GM18868 (cell line): ENCODE measurements at regions not wholly inside any gene's neighbourhood (a gene's known extent, or its start where the extent isn't known, plus 50 kb on each side); places are given as distances from the start of the nearest gene placed in this dataset.
"Not testable (repeated sequence)": the region's sequence is repeated elsewhere in the genome, so short reads cannot be mapped to it uniquely, and the experiment has no call there.

Experiments
- ATAC-seq: cut with Tn5 transposase; IDR thresholded peaks from one replicate; pipeline ENCODE4 v1.9.1; 2021; ENCODE audit warnings: mild to moderate bottlenecking, moderate library complexity; ENCODE audit not compliant: unreplicated experiment

DNA sequence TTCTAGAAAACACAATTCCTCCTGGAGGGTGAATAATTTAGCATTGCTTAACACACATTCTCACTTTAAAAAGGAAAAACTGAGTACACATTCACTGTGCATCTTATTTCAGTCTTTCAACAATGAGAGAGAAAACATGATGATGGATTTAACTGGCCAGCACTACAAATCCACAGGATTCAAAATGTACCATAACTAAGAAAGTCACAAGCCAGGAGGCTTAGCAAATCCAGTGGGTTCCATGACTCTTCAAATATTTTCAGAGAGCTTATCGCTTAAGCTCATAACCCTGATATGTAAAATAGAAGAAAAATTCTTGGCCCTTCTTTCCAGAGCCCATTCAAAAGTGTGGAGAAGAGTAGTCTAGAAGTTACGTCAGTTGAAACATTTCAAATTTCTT lies 820.3 kb downstream of the LTN1 start:
- ATAC-seq = no peak

GRCh38 chr21:28167366-28167765 lies 825.3 kb downstream of the LTN1 start:
- no peak for ATAC-seq

DNA sequence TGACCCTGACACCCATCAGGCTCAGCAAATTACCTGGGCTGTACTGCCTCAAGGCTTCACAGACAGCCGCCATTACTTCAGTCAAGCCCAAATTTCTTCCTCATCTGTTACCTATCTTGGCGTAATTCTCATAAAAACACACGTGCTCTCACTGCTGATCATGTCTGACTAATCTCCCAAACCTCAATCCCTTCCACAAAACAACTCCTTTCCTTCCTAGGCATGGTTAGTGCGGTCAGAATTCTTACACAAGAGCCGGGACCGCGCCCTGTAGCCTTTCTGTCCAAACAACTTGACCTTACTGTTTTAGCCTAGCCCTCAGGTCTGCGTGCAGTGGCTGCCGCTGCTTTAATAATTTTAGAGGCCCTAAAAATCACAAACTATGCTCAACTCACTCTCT lies 828.2 kb downstream of the LTN1 start:
- not testable (repeated sequence) for ATAC-seq

DNA sequence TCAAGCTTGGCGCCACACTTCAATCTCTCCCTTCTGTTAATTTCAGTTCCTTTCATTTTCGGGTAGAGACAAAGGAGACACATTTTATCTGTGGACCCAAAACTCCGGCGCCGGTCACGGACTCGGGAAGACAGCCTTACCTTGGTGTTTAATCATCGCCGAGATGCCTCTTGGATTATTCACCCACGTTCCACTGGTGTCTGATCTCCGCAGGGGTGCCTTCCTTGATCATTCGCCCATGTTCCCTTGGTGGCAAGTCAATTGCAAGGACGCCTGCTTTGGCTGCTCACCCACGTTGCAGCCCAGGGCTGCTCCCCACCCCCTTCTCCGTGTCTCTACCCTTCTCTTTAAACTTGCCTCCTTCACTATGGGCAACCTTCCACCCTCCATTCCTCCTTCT lies 830.6 kb downstream of the LTN1 start:
- ATAC-seq = not testable (repeated sequence)

GRCh38 chr21:28160378-28160777 lies 832.3 kb downstream of the LTN1 start:
- no peak for ATAC-seq

- no peak for ATAC-seq
Measured at GRCh38 chr21:28159396-28159795, 833.3 kb downstream of the LTN1 start.

DNA sequence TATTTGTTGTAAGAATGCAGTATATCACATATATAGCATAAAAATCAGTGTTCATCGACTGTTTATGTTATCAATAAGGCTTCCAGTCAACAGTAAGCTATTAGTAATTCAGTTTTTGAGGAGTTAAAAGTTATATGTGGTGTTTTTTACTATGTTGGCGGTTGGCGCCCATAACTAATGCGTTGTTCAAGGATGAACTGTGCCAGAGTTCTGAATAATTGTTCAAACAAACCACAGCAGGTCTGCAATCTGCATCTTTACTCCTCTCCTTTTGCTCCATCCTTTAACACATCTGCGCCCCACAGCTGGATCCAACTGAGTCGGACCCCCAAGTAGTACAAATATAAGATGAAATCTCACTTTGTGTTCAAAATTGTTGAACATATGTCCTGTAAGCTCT lies 836.1 kb downstream of the LTN1 start:
- ATAC-seq = no peak

DNA sequence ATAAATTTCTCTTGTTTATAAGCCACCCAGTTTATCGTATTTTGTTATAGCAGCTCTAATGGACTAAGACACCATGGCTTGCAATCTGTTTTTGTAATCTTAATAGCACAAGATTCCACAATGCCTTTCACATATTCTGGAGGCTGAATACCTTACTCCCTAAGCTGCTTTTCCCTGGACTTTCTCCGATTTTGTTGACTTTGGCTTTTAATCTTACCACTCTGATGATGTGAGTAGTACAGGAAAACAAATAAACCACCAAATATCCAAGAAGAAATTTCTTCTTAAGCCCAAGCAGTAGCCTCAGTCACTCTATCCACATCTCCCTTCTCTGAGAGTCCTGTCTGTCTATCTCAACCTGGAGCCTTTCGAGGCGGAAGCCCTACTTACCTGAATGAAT lies 838.6 kb downstream of the LTN1 start:
- ATAC-seq = no peak

GRCh38 chr21:28152732-28153131 lies 839.9 kb downstream of the LTN1 start:
- ATAC-seq = no peak

DNA sequence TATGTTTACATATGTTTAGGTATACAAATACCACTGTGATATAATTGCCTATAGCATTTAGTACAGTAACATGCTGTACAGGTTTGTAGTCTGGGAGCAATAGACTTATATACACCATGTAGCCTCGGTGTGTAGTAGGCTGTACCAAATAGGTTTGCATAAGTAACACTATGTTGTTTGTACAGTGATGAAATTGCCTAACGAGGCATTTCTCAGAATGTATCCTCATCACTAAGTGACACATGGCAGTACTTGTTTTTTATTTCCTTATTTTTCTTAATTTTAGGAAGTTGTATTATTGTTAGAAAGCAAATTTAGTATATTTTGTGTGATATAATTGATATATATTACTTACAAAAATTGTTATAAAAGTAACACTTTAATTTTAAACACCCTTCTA lies 840.9 kb downstream of the LTN1 start:
- ATAC-seq = no peak

GRCh38 chr21:28150778-28151177 lies 841.9 kb downstream of the LTN1 start:
- ATAC-seq = no peak

GRCh38 chr21:28148400-28149064 lies 844.1 kb downstream of the LTN1 start:
- no peak for ATAC-seq

DNA sequence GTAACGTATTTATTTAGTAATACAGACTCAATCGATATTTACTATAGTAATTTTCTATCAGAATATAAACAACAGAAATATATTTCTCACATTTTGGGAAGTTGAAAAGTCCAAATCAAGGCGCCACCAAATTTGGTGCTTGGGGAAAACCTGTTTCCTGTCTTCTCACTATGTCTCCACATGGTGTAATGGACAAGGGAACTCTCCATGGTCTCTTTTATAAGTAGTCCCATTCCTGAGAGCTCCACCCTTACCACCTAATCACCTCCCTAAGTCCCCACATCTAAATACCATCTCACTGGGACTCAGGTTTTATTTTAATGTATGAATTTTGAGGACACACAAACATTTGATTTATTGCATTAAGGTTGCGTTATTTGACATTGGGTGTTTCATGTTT lies 848.0 kb downstream of the LTN1 start:
- ATAC-seq = no peak

- no peak for ATAC-seq
Measured at GRCh38 chr21:28144089-28144488, 848.6 kb downstream of the LTN1 start.

GRCh38 chr21:28142697-28143096 lies 850.0 kb downstream of the LTN1 start:
- peak; percentile 43 for ATAC-seq

- no peak for ATAC-seq
Measured at GRCh38 chr21:28138272-28138671, 854.4 kb downstream of the LTN1 start.

DNA sequence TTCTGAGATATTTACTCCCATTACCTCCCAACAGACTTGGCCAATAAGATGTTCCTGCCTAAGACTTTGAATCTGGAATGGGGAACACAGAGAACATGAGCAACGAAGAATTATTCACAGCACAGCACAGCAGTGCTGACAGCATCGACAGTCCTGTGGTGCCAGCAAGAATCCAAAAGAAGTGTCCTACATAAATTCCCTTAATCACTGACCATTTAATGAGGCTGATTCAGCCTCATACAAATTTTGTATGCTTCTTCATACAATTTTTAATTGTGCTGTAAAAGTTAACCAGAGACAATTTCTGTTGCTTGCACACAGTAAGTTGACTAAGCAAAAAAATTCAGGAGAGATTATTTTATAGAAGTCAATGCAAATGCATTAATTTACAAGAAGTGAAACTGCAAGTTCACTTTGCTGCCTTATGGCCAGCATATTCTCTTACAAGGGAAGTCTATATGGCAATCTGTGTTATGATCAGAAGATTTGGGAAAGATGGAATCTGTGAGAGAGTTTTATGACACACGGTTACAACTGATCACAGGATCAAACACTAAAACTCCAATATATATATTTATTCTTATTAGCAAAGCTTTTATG lies 855.9 kb downstream of the LTN1 start:
- no peak for ATAC-seq

GRCh38 chr21:28135646-28136045 lies 857.0 kb downstream of the LTN1 start:
- no peak for ATAC-seq

DNA sequence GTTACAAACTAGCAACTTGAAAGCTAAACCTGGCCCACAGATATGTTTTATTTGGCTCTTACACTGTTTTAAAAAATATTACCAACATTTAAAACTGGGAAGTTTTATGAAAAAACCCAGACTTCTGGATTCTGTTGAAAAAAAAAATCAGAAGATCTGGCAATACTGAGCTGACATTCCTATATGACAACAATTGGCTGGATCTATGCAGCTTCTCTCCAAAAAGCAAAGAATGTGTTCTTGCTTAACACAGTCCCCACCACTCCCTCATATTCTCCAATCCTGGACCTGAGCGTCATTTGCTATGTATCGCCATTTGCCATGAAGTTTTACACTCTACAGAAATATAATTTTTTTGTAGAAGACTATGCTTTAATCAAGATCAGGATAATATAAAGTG lies 859.6 kb downstream of the LTN1 start:
- ATAC-seq = no peak

DNA sequence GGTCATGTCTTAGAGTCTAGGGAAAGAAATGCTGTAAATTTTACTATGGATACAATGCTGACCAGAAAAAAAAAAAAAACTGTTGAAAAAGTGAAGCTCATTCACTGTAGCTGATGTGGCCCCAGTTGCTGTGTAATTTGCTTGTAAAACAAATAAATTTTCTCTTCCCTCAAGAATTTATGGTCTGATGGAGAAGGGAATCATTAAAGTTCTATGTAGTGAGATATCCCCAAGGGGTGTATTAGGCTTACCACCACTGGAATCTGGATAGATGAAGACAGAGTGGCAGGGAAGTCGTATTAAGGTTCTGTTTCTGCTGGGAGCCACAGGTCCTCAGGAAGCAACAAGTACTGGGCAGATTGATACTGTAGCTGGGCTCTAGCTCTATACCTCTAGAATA lies 860.0 kb downstream of the LTN1 start:
- ATAC-seq = no peak

GRCh38 chr21:28127175-28127785 lies 865.4 kb downstream of the LTN1 start:
- ATAC-seq = no peak

DNA sequence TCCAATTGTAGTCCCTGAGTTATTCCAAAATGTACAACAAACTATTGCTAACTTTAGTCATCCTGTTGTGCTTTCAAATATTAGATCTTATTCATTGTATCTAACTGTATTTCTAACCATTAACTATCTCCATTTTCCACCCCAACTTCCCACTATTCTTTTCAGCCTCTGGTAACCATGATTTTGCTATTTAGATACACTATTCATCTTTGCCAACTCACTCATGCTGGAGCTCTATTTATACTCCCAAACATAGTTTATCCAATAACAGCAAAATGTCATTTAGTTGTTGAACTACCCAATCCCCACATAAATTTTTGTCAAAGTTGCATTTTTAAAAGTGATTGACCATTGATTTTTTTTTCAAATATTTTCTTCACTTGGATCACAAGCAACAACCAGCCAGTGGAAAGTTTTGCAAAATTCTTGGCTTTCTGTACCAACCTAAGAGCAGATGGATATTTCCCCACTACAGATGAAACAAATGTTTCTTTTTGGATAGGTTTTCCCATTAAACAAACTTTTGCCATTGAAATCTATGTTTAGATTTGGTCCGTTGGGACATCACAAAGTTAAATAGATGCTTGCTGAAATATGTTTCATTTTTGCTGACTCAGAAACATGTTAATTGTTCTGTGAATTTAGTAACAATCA lies 866.0 kb downstream of the LTN1 start:
- no peak for ATAC-seq
